ENCODE measurements at regions not wholly inside any gene's neighbourhood (a gene's known extent, or its start where the extent isn't known, plus 50 kb on each side); places are given as distances from the start of the nearest gene placed in this dataset.

DNA sequence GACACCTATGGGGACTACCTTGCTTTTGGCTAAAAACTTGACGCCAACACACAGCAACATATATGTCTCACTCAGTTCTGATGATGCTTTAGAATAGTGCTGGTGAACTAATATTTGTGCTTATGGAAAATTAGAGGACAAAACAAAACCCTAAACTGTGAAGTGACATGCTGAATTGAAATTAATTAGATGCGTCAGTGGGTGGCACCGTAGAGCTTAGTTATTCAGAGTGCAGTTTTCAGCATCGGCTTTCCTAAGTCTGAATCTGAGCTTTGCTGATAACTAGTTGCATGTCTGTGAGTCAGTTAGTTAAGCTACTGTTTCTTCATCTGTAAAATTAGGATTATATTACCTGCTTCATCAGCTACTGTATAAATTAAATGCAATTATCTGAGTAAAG, 245.0 kb upstream of the SORCS1 start:
- TF ChIP-seq ELK1 (IDR thresholded peaks at IDR 0.05; ENCODE audit: borderline replicate concordance, low read depth, low read length) (no peak), SMC3 (IDR thresholded peaks at IDR 0.05; ENCODE audit: low read depth, low read length) (peak; percentile 12; the same call in 1 of the 2 replicates), RAD21 (IDR thresholded peaks at IDR 0.05; ENCODE audit: low read length) (peak; percentile 17; the same call in 1 of the 2 replicates)
- no peak overlapping the region for H2AK5ac ChIP-seq (ENCODE audit: low read depth, low read length)
- H3K4ac ChIP-seq (ENCODE audit: low read depth, low read length): no peak overlapping the region
- H4K20me1 ChIP-seq (ENCODE audit: insufficient read depth, low read length): no peaks in the 10 kb centered on the region
- H4K8ac ChIP-seq (ENCODE audit: low read depth in 2 of 2, low read length in 2 of 2): no peak overlapping the region
- intact Hi-C loops (cut with micrococcal nuclease): loop anchor here (1.0 kb wide), 1 partner anchor 405 kb away; no protein-coding TSS in a partner anchor
- H3K23ac ChIP-seq (ENCODE audit: low read depth, low read length): no peak overlapping the region
- DNase-seq (peak; percentile 0), ATAC-seq (ENCODE audit: low read depth) (no peak)
- H3K9ac ChIP-seq (ENCODE audit: low read depth, low read length): no peak overlapping the region
- no peak overlapping the region for H3K18ac ChIP-seq (ENCODE audit: low read depth, low read length)
- no peak overlapping the region for H3K4me3 ChIP-seq (ENCODE audit: insufficient read depth, low read depth, low read length)
- no peak overlapping the region for H2AK9ac ChIP-seq (replicated peaks; ENCODE audit: low read depth, low read length, poor library complexity)
- no CpG with 5 or more reads among the region's 4 CpGs for WGBS, 2 experiments (ENCODE audit: extremely low coverage in 2 of 2, insufficient read length in 1 of 2)
- no peak overlapping the region for H3K4me2 ChIP-seq (ENCODE audit: low read depth, low read length)
- ChIA-PET CTCF (no interaction called here), POLR2A (ENCODE audit: unreplicated experiment) (no interaction called here)
- BruUV-seq (replicated peaks): no TSS peak
- no peak overlapping the region for H2BK5ac ChIP-seq (ENCODE audit: low read depth, low read length, poor library complexity, severe bottlenecking)
- H3K27ac ChIP-seq (ENCODE audit: insufficient read depth, low read length): no peak overlapping the region
- no peaks in the 10 kb centered on the region for H3K36me3 ChIP-seq (ENCODE audit: control insufficient read depth, insufficient read depth, low read length)
- in situ Hi-C loops (cut with MboI; ENCODE audit: low sequenced_read_pairs): no loop called here
- H2BK20ac ChIP-seq (ENCODE audit: low read depth, low read length): no peak overlapping the region
- H3K9me1 ChIP-seq (ENCODE audit: insufficient read depth, low read length): no peaks in the 10 kb centered on the region
- dilution Hi-C loops (cut with HindIII; ENCODE audit: low sequenced_read_pairs, unreplicated experiment): no loop called here
- no peaks in the 10 kb centered on the region for H3K4me1 ChIP-seq (ENCODE audit: control insufficient read depth, insufficient read depth, low read length)
- H4K91ac ChIP-seq (ENCODE audit: insufficient read depth, low read depth, low read length): no peak overlapping the region
- H3K79me1 ChIP-seq (ENCODE audit: low read depth in 1 of 2, low read length in 2 of 2): no peaks in the 10 kb centered on the region
- H2AFZ ChIP-seq (replicated peaks; ENCODE audit: low read length, poor library complexity): no peak overlapping the region
- H3K27me3 ChIP-seq (ENCODE audit: control insufficient read depth, insufficient read depth, low read length): no peaks in the 10 kb centered on the region
- no peaks in the 10 kb centered on the region for H3K9me3 ChIP-seq (ENCODE audit: control insufficient read depth, insufficient read depth, low read length)
- H2BK15ac ChIP-seq (ENCODE audit: low read depth, low read length): no peak overlapping the region
- H3K56ac ChIP-seq (ENCODE audit: extremely low read depth, insufficient read depth, low read length): no peak overlapping the region
- H3K14ac ChIP-seq (replicated peaks; ENCODE audit: low read depth, low read length): no peak overlapping the region
- H2BK120ac ChIP-seq (ENCODE audit: low read depth, low read length): no peak overlapping the region
- H4K5ac ChIP-seq (ENCODE audit: low read depth, low read length): no peak overlapping the region

All from IMR-90 (cell line).